Panc1 (cell line): ENCODE measurements at regions not wholly inside any gene's neighbourhood (a gene's known extent, or its start where the extent isn't known, plus 50 kb on each side); places are given as distances from the start of the nearest gene placed in this dataset.

ENCODE experiments used
- ATAC-seq: fragments of 200-7000 bp; cut with Tn5 transposase; 2 replicates; pipeline ENCODE4 v1.9.1; 2020; ENCODE audit warnings: mild to moderate bottlenecking, moderate library complexity
- BruUV-seq: library from RNA; stranded (reverse); fragments of 400-500 nt; replicated peaks from 2 replicates; lab custom pipeline; 2021; lab: Mats Ljungman, UMichigan
- CTCF ChIA-PET: fragments of 300-600 bp; sonication (Branson Sonifier 250); formaldehyde crosslinking; loops from one replicate; lab custom pipeline; 2022; ENCODE audit warnings: antibody characterized with exemption; lab: Charles Lee
- POLR2A ChIA-PET: fragments of 300-600 bp; sonication (Branson Sonifier 250); formaldehyde crosslinking; loops from one replicate; lab custom pipeline; 2022; ENCODE audit warnings: antibody characterized with exemption; lab: Charles Lee
- DNase-seq: peaks from one replicate; pipeline ENCODE4 v3.0.0-alpha.2; 2010; ENCODE audit warnings: low read depth, low spot score
- H3K27ac ChIP-seq: 2 replicates; pipeline ENCODE4 v1.5.1; 2011; ENCODE audit warnings: mild to moderate bottlenecking, low read length, inconsistent platforms
- H3K27me3 ChIP-seq: fragments of 200-500 bp; sonication (Bioruptor generic); 2 replicates; pipeline ENCODE4 v1.6.0; 2014; ENCODE audit warnings: low read length, inconsistent platforms; ENCODE audit not compliant: control insufficient read depth, insufficient read depth
- H3K36me3 ChIP-seq: fragments of 200-500 bp; sonication (Bioruptor generic); 2 replicates; pipeline ENCODE4 v1.5.1; 2014; ENCODE audit warnings: inconsistent platforms, mild to moderate bottlenecking, low read length, moderate library complexity; ENCODE audit not compliant: control insufficient read depth, insufficient read depth
- H3K4me1 ChIP-seq: 2 replicates; pipeline ENCODE4 v1.5.1; 2011; ENCODE audit warnings: inconsistent platforms, mild to moderate bottlenecking, low read length, moderate library complexity; ENCODE audit not compliant: control insufficient read depth, insufficient read depth
- H3K4me3 ChIP-seq, 2 experiments: 2 replicates each; pipeline ENCODE4 v1.5.1; 2011 to 2012; ENCODE audit warnings: low read depth in 2 of 2, low read length in 2 of 2, mild to moderate bottlenecking in 2 of 2, inconsistent platforms in 1 of 2, moderate library complexity in 1 of 2
- H3K9me3 ChIP-seq: fragments of 200-500 bp; sonication (Bioruptor generic); 2 replicates; pipeline ENCODE4 v1.5.1; 2014; ENCODE audit warnings: low read depth, mild to moderate bottlenecking, inconsistent platforms, low read length, moderate library complexity; ENCODE audit not compliant: control insufficient read depth, insufficient read depth
- POLR2AphosphoS5 ChIP-seq: IDR thresholded peaks from 2 replicates; pipeline ENCODE4 v1.6.1; 2012; ENCODE audit warnings: mild to moderate bottlenecking, low read depth, low read length, moderate library complexity
- SIN3A ChIP-seq: IDR thresholded peaks from 2 replicates; pipeline ENCODE4 v1.6.1; 2012; ENCODE audit warnings: low read depth, mild to moderate bottlenecking, low read length, moderate library complexity, borderline replicate concordance; ENCODE audit not compliant: insufficient read depth
- TCF7L2 ChIP-seq: IDR thresholded peaks from 2 replicates; pipeline ENCODE4 v1.6.1; 2011; ENCODE audit warnings: mild to moderate bottlenecking, low read depth, low read length, inconsistent platforms
- in situ Hi-C: cut with HindIII; loops from 2 replicates; pipeline ENCODE4 v1.10.0; 2016; ENCODE audit warnings: low sequenced_read_pairs, low pct_unique_long_range_greater_than_20kb
- intact Hi-C: fragments of 100-400 bp; cut with micrococcal nuclease; formaldehyde crosslinking; loops from one replicate; pipeline ENCODE4 v1.10.0; 2022; ENCODE audit not compliant: unreplicated experiment
- TF ChIP-seq, protein P1 (sequence below), 2 experiments: IDR thresholded peaks; 2 replicates each; pipeline ENCODE4 v1.6.1; 2011 to 2012; ENCODE audit warnings: low read depth in 2 of 2, control low read depth in 1 of 2, low read length in 1 of 2, mild to moderate bottlenecking in 1 of 2, moderate library complexity in 1 of 2; ENCODE audit not compliant: insufficient read depth in 1 of 2
- TF ChIP-seq, protein P2 (sequence below): fragments of 450-650 bp; IDR thresholded peaks from 2 replicates; pipeline ENCODE4 v1.5.1; 2017; ENCODE audit warnings: mild to moderate bottlenecking

DNA sequence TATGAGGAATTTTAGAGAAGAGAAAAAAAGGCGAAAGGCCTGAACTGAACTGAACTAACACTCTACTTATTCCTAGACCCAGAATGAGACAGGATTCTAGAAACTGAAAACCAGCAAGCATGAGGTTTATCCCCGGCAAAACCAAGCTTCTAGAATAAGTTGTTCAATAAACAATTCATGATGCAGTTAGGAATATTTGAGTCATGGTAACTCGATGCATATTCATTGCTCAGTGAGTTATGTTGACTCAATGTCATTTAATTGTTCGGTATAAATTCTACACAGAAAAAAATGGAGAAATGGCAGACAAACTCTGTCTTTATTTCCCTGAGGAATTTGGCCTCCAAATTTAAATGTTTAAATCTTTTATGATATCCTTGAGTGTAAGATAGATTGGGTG, 321.5 kb downstream of the SATB2 start:
- TF ChIP-seq TCF7L2, result no peak
- TF ChIP-seq, protein P1, sequence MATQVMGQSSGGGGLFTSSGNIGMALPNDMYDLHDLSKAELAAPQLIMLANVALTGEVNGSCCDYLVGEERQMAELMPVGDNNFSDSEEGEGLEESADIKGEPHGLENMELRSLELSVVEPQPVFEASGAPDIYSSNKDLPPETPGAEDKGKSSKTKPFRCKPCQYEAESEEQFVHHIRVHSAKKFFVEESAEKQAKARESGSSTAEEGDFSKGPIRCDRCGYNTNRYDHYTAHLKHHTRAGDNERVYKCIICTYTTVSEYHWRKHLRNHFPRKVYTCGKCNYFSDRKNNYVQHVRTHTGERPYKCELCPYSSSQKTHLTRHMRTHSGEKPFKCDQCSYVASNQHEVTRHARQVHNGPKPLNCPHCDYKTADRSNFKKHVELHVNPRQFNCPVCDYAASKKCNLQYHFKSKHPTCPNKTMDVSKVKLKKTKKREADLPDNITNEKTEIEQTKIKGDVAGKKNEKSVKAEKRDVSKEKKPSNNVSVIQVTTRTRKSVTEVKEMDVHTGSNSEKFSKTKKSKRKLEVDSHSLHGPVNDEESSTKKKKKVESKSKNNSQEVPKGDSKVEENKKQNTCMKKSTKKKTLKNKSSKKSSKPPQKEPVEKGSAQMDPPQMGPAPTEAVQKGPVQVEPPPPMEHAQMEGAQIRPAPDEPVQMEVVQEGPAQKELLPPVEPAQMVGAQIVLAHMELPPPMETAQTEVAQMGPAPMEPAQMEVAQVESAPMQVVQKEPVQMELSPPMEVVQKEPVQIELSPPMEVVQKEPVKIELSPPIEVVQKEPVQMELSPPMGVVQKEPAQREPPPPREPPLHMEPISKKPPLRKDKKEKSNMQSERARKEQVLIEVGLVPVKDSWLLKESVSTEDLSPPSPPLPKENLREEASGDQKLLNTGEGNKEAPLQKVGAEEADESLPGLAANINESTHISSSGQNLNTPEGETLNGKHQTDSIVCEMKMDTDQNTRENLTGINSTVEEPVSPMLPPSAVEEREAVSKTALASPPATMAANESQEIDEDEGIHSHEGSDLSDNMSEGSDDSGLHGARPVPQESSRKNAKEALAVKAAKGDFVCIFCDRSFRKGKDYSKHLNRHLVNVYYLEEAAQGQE (IDR thresholded peaks at IDR 0.05; ENCODE audit: insufficient read depth in 1 of 2, low read depth in 2 of 2, low read length in 1 of 2), result no peak
- TF ChIP-seq, protein P2, sequence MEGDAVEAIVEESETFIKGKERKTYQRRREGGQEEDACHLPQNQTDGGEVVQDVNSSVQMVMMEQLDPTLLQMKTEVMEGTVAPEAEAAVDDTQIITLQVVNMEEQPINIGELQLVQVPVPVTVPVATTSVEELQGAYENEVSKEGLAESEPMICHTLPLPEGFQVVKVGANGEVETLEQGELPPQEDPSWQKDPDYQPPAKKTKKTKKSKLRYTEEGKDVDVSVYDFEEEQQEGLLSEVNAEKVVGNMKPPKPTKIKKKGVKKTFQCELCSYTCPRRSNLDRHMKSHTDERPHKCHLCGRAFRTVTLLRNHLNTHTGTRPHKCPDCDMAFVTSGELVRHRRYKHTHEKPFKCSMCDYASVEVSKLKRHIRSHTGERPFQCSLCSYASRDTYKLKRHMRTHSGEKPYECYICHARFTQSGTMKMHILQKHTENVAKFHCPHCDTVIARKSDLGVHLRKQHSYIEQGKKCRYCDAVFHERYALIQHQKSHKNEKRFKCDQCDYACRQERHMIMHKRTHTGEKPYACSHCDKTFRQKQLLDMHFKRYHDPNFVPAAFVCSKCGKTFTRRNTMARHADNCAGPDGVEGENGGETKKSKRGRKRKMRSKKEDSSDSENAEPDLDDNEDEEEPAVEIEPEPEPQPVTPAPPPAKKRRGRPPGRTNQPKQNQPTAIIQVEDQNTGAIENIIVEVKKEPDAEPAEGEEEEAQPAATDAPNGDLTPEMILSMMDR, result no peak
- no peak for TF ChIP-seq SIN3A
- no peak for DNase-seq
- Histone ChIP-seq H3K9me3 (no peaks in the 10 kb centered on the region), H3K4me3 (no peak overlapping the region), H3K27me3 (no peaks in the 10 kb centered on the region), H3K4me1 (no peaks in the 10 kb centered on the region), H3K36me3 (no peaks in the 10 kb centered on the region), H3K27ac (no peak overlapping the region)
- ChIA-PET POLR2A (no interaction called here), CTCF (no interaction called here)
- no TSS peak for BruUV-seq
- in situ Hi-C loops, result no loop called here
- ATAC-seq, result no peak
- intact Hi-C loops, result no loop called here

DNA sequence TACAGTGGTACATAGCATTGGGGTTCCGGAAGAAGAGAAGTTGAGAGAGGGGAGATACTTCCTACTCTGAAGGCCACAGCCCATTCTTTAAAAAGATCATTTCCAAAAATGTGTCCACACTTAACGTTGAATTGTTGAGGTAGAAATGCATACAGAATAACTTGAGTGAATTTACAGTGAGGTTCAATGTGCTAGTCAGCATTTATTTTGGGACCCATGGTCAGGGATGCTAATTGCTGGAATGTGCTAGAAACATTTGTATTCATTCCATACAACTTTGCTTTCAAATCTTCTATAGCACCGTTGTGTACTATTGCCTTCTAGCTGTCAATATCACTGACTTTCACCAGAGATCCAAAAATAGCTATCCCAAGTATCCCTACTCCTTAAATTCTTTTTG, 325.9 kb downstream of the SATB2 start:
- TF ChIP-seq, protein P1 (IDR thresholded peaks at IDR 0.05; ENCODE audit: insufficient read depth in 1 of 2, low read depth in 2 of 2, low read length in 1 of 2), result no peak
- TF ChIP-seq POLR2AphosphoS5, result no peak
- TF ChIP-seq TCF7L2, result no peak
- TF ChIP-seq, protein P2, result no peak
- TF ChIP-seq SIN3A, result no peak
- intact Hi-C loops, result no loop called here
- H3K4me3 ChIP-seq, result no peak overlapping the region
- ChIA-PET POLR2A (interaction anchor here (0.9 kb wide), 1 partner anchor 61 kb away, joined by 5 read pairs; no protein-coding TSS in a partner anchor), CTCF (no interaction called here)
- no TSS peak for BruUV-seq
- H3K4me1 ChIP-seq, result no peaks in the 10 kb centered on the region
- no peak overlapping the region for H3K27ac ChIP-seq
- no peaks in the 10 kb centered on the region for H3K36me3 ChIP-seq
- DNase-seq (no peak), ATAC-seq (no peak)
- no peaks in the 10 kb centered on the region for H3K27me3 ChIP-seq
- no peaks in the 10 kb centered on the region for H3K9me3 ChIP-seq
- in situ Hi-C loops, result no loop called here
